ENCODE measurements at regions not wholly inside any gene's neighbourhood (a gene's known extent, or its start where the extent isn't known, plus 50 kb on each side); places are given as distances from the start of the nearest gene placed in this dataset.
"Not testable (repeated sequence)": the region's sequence is repeated elsewhere in the genome, so short reads cannot be mapped to it uniquely, and the experiment has no call there.

DNA sequence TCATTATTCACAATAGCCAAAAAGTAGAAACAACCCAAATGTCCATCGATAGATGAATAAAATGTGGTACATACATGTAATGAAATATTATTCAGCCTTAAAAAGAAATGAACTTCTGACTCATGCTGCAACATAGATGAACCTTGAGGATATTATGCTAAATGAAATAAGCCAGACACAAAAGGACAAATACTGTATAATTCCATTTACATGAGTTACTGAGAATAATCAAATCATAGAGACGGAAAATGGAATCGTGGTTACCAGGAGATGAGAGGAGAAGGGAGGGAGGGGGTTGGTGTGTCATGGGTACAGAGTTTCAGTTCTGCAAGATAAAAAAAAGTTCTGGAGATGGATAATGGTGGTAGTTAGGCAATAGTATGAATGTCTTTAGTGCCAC is 184.1 kb downstream of the PSMG1 start:
- BruUV-seq (replicated peaks), result no TSS peak
- Histone ChIP-seq H3K9me2 (ENCODE audit: insufficient read depth) (no peaks in the 10 kb centered on the region), H4K20me1 (ENCODE audit: insufficient read depth) (no peaks in the 10 kb centered on the region), H3K4me2 (no peak overlapping the region), H3K79me2 (ENCODE audit: low read depth) (no peaks in the 10 kb centered on the region), H3F3A (ENCODE audit: insufficient read depth, low read depth) (no peaks in the 10 kb centered on the region), H3K4me1 (replicated peaks; ENCODE audit: insufficient read depth) (0 out of 2 replicates have a peak, but pooled peaks cover 6% of the 10 kb centered on the region), H2AFZ (no peak overlapping the region), H3K27ac (no peak overlapping the region), H3K36me3 (ENCODE audit: low read depth) (no peaks in the 10 kb centered on the region), H3K27me3 (ENCODE audit: insufficient read depth, low read depth) (no peaks in the 10 kb centered on the region), H3K4me3 (no peak overlapping the region), H3K9me3 (ENCODE audit: insufficient read depth, low read depth) (no peaks in the 10 kb centered on the region)
- ChIA-PET POLR2A (ENCODE audit: unreplicated experiment) (no interaction called here), CTCF (interaction anchor here (1.0 kb wide), 1 partner anchor 19 kb away, joined by 3 read pairs; no protein-coding TSS in a partner anchor)
- TF ChIP-seq, protein P1, sequence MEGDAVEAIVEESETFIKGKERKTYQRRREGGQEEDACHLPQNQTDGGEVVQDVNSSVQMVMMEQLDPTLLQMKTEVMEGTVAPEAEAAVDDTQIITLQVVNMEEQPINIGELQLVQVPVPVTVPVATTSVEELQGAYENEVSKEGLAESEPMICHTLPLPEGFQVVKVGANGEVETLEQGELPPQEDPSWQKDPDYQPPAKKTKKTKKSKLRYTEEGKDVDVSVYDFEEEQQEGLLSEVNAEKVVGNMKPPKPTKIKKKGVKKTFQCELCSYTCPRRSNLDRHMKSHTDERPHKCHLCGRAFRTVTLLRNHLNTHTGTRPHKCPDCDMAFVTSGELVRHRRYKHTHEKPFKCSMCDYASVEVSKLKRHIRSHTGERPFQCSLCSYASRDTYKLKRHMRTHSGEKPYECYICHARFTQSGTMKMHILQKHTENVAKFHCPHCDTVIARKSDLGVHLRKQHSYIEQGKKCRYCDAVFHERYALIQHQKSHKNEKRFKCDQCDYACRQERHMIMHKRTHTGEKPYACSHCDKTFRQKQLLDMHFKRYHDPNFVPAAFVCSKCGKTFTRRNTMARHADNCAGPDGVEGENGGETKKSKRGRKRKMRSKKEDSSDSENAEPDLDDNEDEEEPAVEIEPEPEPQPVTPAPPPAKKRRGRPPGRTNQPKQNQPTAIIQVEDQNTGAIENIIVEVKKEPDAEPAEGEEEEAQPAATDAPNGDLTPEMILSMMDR (conservative IDR thresholded peaks at IDR 0.05), result no peak
- TF ChIP-seq EZH2 (IDR thresholded peaks at IDR 0.05; ENCODE audit: low read depth), result no peak
- no peak for DNase-seq
- intact Hi-C loops (cut with micrococcal nuclease; ENCODE audit: unreplicated experiment), result no loop called here

DNA sequence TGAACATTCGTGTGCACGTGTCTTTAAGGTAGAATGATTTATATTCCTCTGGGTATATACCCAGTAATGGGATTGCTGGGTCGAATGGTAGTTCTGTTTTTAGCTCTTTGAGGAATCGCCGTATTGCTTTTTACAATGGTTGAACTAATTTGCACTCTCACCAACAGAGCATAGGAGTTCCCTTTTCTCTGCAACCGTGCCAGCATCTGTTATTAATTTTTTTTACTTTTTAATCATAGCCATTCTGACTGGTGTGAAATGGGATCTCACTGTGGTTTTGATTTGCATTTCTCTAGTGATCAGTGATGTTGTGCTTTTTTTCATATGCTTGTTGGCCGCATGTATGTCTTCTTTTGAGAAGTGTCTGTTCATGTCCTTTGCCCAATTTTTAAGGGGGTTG is 185.0 kb downstream of the PSMG1 start:
- H3K36me3 ChIP-seq (ENCODE audit: low read depth); H3K4me3 ChIP-seq; H2AFZ ChIP-seq; intact Hi-C loops (cut with micrococcal nuclease; ENCODE audit: unreplicated experiment); H4K20me1 ChIP-seq (ENCODE audit: insufficient read depth); POLR2A ChIA-PET (ENCODE audit: unreplicated experiment); H3F3A ChIP-seq (ENCODE audit: insufficient read depth, low read depth); H3K79me2 ChIP-seq (ENCODE audit: low read depth); H3K27me3 ChIP-seq (ENCODE audit: insufficient read depth, low read depth); H3K27ac ChIP-seq; H3K9me3 ChIP-seq (ENCODE audit: insufficient read depth, low read depth); DNase-seq; H3K4me2 ChIP-seq; H3K9me2 ChIP-seq (ENCODE audit: insufficient read depth); BruUV-seq (replicated peaks); CTCF ChIA-PET: not testable (repeated sequence)
- peaks cover 15% of the 10 kb centered on the region for H3K4me1 ChIP-seq (replicated peaks; ENCODE audit: insufficient read depth)

DNA sequence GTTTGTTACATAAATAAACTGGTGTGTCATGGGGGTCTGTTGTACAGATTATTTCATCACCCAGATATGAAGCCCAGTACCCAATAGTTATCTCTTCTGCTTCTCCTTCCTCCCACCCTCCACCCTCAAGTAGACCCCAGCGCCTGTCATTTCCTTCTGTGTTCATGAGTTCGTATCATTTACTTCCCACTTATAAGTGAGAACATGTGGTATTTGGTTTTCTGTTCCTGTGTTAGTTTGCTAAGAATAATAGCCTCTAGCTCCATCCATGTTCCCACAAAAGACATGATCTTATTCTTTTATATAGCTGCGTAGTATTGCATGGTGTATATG is 185.4 kb downstream of the PSMG1 start:
- DNase-seq; intact Hi-C loops (cut with micrococcal nuclease; ENCODE audit: unreplicated experiment); H3K9me2 ChIP-seq (ENCODE audit: insufficient read depth); POLR2A ChIA-PET (ENCODE audit: unreplicated experiment); H3F3A ChIP-seq (ENCODE audit: insufficient read depth, low read depth); H3K36me3 ChIP-seq (ENCODE audit: low read depth); H3K27me3 ChIP-seq (ENCODE audit: insufficient read depth, low read depth); H2AFZ ChIP-seq; H3K4me2 ChIP-seq; BruUV-seq (replicated peaks); H4K20me1 ChIP-seq (ENCODE audit: insufficient read depth); H3K79me2 ChIP-seq (ENCODE audit: low read depth); H3K27ac ChIP-seq; H3K4me3 ChIP-seq; H3K9me3 ChIP-seq (ENCODE audit: insufficient read depth, low read depth); CTCF ChIA-PET: not testable (repeated sequence)
- peaks cover 18% of the 10 kb centered on the region for H3K4me1 ChIP-seq (replicated peaks; ENCODE audit: insufficient read depth)

DNA sequence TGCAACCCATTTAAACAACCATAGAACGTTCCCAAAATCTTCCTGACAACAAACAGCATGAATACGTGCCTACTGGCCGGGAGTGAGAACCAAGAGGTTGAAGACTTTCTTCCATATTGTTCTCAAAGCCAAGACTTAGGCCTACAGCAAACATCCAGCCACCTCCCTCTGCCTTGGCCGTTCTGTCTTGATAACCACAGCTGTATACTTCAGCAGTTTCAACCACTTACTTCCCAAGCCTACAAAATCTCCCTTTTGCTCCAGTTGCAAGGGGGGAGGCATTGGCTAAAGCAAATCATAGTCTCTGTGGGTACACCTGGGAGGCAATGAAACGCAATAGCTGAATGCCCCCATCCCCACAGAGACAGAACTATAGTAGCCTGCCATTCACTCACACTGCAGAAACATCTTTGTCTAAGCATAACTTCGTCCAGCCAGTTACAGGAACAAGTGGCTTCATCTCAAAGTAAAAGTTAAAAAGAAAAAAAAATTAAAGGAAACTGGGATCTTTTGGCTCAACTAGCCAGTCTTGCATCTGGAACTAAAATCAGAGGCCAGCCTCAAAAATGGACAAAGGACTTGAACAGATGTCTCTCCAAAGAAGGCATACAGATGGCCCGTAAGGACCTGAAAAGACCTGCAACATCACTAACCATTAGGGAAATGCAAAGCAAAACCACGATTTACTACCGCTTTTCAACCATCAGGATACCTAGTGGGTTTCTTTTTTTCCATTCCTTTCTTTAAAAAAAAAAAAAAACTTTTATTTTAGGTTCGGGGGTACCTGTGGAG is 186.0 kb downstream of the PSMG1 start:
- Histone ChIP-seq H3K27me3 (ENCODE audit: insufficient read depth, low read depth) (no peaks in the 10 kb centered on the region), H4K20me1 (ENCODE audit: insufficient read depth) (no peaks in the 10 kb centered on the region), H3K9me3 (ENCODE audit: insufficient read depth, low read depth) (no peaks in the 10 kb centered on the region), H3K79me2 (ENCODE audit: low read depth) (no peaks in the 10 kb centered on the region), H2AFZ (no peak overlapping the region), H3K4me1 (replicated peaks; ENCODE audit: insufficient read depth) (peaks cover 18% of the 10 kb centered on the region), H3K4me2 (no peak overlapping the region), H3K36me3 (ENCODE audit: low read depth) (no peaks in the 10 kb centered on the region), H3K4me3 (no peak overlapping the region), H3F3A (ENCODE audit: insufficient read depth, low read depth) (no peaks in the 10 kb centered on the region), H3K27ac (no peak overlapping the region), H3K9me2 (ENCODE audit: insufficient read depth) (no peaks in the 10 kb centered on the region)
- no peak for DNase-seq
- CTCF ChIA-PET, result no interaction called here
- no TSS peak for BruUV-seq (replicated peaks)
- TF ChIP-seq EZH2 (IDR thresholded peaks at IDR 0.05; ENCODE audit: low read depth), result no peak
- TF ChIP-seq, protein P1 (conservative IDR thresholded peaks at IDR 0.05), result no peak
- intact Hi-C loops (cut with micrococcal nuclease; ENCODE audit: unreplicated experiment), result no loop called here
- POLR2A ChIA-PET (ENCODE audit: unreplicated experiment), result interaction anchor here (0.6 kb wide), 1 partner anchor 246 kb away, joined by 4 read pairs; no protein-coding TSS in a partner anchor

All from PC-9 (cell line).